GM12864 (cell line): ENCODE measurements at regions not wholly inside any gene's neighbourhood (a gene's known extent, or its start where the extent isn't known, plus 50 kb on each side); places are given as distances from the start of the nearest gene placed in this dataset.

ENCODE experiments used
- DNase-seq: peaks from one replicate; pipeline ENCODE4 v3.0.0-alpha.2; 2011; ENCODE audit warnings: low read depth
- H3K4me3 ChIP-seq: 2 replicates; pipeline ENCODE4 v1.5.1; 2011; ENCODE audit warnings: mild to moderate bottlenecking, low read depth, low read length, control low read depth
- TF ChIP-seq, protein P1 (sequence below): IDR thresholded peaks from 2 replicates; pipeline ENCODE4 v1.5.1; 2011; ENCODE audit warnings: low read depth, mild to moderate bottlenecking, moderate library complexity, low read length, control low read depth, inconsistent platforms; ENCODE audit errors: missing control alignments

DNA sequence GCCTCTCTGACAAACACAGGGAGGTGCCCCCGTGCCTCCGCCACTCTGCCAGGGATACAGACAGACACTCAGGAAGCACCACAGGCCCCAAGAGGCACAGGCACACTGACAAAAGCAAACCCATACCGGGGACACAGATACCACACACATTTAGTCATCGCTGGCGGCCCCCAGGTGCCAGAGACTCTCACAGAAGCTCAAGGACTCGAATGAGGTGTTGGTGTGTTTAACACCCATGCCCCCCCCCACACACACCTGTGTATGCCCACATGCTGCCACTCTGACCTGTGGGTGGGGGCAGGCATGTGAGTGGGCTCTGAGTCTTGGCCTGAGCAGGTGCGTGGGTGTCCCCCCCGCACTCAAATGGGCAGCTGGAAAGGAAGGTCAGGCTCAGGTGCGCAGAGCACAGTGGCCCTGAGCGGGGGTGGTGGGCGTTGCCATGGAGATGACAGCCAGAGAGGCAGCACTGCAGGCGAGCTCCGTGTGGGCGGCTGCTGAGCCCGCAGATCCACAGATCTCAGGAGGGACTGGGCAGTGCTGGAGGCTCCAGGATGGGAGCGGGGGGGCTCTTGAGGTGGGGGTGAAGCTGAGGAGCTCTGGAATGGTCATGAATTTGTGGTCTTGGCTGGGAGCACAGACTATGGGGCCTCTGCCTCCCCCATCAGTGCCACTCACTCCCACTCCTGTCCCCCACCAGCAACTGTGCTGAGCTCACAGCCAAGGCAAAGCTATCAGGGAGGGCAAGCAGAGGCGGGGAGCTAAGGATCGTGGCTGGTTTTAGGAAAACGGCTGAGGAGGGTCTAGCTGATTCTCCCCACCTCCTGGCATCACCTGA is 73.9 kb upstream of the TAF1B start:
- H3K4me3 ChIP-seq, result no peak overlapping the region
- TF ChIP-seq, protein P1, sequence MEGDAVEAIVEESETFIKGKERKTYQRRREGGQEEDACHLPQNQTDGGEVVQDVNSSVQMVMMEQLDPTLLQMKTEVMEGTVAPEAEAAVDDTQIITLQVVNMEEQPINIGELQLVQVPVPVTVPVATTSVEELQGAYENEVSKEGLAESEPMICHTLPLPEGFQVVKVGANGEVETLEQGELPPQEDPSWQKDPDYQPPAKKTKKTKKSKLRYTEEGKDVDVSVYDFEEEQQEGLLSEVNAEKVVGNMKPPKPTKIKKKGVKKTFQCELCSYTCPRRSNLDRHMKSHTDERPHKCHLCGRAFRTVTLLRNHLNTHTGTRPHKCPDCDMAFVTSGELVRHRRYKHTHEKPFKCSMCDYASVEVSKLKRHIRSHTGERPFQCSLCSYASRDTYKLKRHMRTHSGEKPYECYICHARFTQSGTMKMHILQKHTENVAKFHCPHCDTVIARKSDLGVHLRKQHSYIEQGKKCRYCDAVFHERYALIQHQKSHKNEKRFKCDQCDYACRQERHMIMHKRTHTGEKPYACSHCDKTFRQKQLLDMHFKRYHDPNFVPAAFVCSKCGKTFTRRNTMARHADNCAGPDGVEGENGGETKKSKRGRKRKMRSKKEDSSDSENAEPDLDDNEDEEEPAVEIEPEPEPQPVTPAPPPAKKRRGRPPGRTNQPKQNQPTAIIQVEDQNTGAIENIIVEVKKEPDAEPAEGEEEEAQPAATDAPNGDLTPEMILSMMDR, result no peak
- no peak for DNase-seq

DNA sequence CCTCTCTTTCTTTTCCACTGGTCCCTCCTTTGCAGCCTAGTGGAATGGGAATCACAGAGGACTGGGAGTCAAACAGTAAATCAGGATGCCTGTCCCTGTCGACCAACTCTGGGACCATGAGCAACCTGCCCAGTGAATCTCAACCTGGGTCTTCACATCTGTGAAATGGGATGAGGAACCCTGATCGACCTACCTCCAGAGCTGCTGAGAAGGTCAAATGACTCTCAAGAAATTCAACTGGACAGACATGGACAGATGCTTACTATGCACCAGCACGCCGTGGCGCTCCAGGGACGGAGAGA is 73.3 kb upstream of the TAF1B start:
- no peak for DNase-seq
- TF ChIP-seq, protein P1, result no peak
- no peak overlapping the region for H3K4me3 ChIP-seq

DNA sequence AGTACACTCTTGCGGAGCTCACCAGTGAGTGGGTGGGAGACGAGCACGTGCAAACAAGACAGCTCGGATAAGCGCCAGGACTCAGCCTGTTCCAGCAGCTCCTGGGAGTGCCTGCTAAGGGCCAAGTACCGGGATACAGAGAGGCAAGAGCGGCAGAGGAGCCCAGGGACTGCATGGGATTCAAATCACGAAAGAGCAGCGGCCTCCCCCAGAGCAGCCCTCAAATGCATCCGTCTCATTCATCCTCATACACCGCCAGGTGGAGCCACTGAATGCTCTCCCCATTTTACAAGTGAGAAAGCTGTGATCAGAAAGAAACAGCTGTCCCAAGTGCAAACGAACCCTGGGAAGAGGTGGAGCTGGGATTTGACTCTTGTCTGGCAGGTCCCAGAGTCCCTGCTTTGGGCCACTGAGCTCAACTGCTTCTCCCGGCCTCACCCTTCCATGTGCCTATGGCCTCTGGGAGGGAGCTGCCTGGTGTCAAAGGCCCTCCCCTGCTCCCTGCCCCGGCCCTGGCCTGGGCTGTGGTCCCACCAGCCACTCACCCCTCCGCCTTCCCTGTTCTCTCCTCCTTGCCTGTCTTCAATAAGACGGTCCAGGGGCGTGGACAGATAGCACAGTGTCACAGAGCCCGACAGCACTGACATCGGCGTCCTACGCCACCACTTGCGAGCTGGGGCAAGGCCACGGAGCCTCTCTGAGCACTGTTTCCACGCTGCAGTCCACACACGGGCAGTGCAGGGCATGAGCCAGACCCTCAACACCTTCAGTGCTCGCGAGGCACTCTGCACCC is 72.8 kb upstream of the TAF1B start:
- no peak overlapping the region for H3K4me3 ChIP-seq
- no peak for DNase-seq
- TF ChIP-seq, protein P1, result peak; percentile 84

DNA sequence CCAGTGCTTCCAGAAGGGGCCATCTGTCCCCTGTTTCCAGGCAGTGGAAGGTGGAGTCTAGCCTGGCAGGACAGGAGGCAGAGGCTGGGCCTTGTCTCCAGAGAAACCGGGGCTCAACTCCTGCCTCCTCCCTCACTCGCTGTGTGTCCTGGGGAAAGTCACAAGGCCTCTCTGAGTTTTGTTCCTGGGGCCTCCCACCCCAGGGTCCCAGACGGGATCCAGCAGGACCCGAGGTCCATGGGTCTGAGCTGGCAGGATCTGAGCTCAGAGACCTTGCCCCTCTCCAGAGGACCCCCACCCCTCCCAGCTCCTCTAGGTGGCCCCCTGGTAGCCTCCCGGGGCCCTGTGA is 72.2 kb upstream of the TAF1B start:
- no peak for DNase-seq
- TF ChIP-seq, protein P1, result no peak
- H3K4me3 ChIP-seq, result no peak overlapping the region

DNA sequence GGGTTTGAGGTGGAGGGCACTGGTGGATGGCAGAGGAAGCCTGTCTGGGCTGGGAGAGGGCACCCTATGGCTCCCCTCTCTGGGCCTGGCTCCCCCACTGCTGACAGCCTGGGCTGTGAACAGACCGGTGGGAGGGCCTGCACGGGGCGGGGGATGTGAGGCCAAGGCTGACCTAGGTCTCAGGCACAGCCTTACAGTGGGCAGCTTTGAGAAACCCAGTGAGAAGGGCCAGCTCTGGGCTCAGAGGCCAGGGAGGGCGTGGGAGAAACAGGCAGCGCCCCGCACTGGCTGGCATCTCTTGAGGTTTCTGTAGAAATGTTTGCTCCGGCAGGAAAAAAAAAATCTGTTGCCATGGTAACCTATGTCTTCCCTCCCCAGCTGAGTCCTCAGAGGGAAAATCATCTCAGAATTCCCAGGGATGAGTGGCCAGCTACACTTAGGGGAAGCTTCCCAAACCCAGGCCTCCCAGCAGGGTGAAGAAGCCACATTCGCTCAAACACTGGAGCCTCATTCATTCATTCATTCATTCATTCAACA is 71.7 kb upstream of the TAF1B start:
- no peak overlapping the region for H3K4me3 ChIP-seq
- TF ChIP-seq, protein P1, result no peak
- DNase-seq, result no peak

DNA sequence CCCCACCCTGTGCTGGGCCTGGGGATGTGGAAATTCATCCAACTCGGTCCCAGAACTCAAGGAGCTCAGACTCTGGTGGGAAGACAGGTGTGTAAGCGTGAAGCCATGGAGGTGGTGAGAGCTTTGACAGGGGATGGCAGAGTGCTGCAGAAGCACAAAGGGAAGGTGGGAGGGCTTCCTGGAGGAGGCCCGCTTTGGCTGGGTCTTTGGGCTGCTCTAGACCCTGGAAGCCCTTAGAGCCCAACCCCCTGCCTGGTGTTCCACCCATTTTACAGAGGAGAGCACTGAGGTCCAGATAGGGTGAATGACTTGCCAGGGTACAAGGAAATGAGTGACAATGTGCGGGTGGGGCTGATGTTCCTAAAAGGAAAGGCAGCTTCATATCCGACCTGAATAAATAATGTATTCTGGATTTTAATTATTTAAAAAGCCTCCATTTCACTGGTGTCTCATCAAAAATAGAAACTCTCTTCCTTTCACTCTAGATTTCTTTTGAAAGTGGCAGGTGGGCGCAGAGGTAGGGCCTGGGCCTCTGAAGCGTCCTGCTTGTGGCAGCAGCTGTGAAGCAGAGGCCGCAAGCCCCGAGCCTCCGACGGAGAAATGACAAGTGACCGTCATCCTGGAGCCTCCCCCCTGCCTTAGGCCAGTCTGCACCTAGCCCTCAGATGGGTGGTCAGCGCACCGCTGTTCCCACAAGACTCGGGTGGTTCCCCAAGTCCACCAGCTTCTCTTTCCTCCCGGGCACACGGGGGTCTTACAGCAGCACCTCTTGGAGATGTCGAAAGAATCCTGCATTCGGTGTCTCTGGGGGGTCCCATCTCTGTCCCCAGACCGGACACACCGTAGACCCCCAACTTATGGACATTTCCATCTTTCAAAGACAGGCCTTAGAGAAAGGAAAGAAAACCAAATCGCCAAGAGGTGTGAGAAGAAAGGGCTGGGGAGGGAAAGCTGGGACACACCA is 71.0 kb upstream of the TAF1B start:
- DNase-seq, result no peak
- TF ChIP-seq, protein P1, result no peak
- H3K4me3 ChIP-seq, result no peak overlapping the region
